T-helper 17 cell (primary cell): ENCODE measurements at regions not wholly inside any gene's neighbourhood (a gene's known extent, or its start where the extent isn't known, plus 50 kb on each side); places are given as distances from the start of the nearest gene placed in this dataset.
"Not testable (repeated sequence)": the region's sequence is repeated elsewhere in the genome, so short reads cannot be mapped to it uniquely, and the experiment has no call there.

Experiments
- ATAC-seq: fragments of 150-1000 bp; cut with Tn5 transposase; 2 replicates; pipeline ENCODE4 v1.10.0; 2021; ENCODE audit warnings: mild to moderate bottlenecking, moderate library complexity
- DNase-seq, 3 donors: peaks; one replicate each; pipeline versions ENCODE4 v3.0.0 to v3.0.0-alpha.2; 2020 to 2021
- H3K9me3 ChIP-seq: one replicate; pipeline ENCODE4 v1.7.0; 2013; ENCODE audit warnings: low read length, mild to moderate bottlenecking; ENCODE audit not compliant: control insufficient read depth, poor library complexity, severe bottlenecking
- H3K27ac Mint-ChIP-seq: one replicate; pipeline ENCODE4 v1.8.0; 2022; ENCODE audit warnings: mild to moderate bottlenecking, moderate library complexity, mixed read lengths
- H3K27me3 Mint-ChIP-seq: one replicate; pipeline ENCODE4 v1.8.0; 2022; ENCODE audit warnings: mixed read lengths
- H3K36me3 Mint-ChIP-seq: one replicate; pipeline ENCODE4 v1.8.0; 2022; ENCODE audit warnings: low read depth, mixed read lengths
- H3K4me1 Mint-ChIP-seq: one replicate; pipeline ENCODE4 v1.8.0; 2022; ENCODE audit warnings: mild to moderate bottlenecking, mixed read lengths
- H3K4me3 Mint-ChIP-seq: one replicate; pipeline ENCODE4 v1.8.0; 2022; ENCODE audit warnings: mild to moderate bottlenecking, moderate library complexity, mixed read lengths

GRCh38 chr1:64378826-64379225 lies 91.1 kb upstream of the CACHD1 start:
- H3K9me3 ChIP-seq = no peaks in the 10 kb centered on the region
- DNase-seq (no peak), ATAC-seq (no peak)
- Mint-ChIP-seq H3K36me3 (peaks cover 2% of the 10 kb centered on the region), H3K27ac (no peak overlapping the region), H3K4me3 (no peak overlapping the region), H3K27me3 (peaks cover 45% of the 10 kb centered on the region), H3K4me1 (no peaks in the 10 kb centered on the region)

DNA sequence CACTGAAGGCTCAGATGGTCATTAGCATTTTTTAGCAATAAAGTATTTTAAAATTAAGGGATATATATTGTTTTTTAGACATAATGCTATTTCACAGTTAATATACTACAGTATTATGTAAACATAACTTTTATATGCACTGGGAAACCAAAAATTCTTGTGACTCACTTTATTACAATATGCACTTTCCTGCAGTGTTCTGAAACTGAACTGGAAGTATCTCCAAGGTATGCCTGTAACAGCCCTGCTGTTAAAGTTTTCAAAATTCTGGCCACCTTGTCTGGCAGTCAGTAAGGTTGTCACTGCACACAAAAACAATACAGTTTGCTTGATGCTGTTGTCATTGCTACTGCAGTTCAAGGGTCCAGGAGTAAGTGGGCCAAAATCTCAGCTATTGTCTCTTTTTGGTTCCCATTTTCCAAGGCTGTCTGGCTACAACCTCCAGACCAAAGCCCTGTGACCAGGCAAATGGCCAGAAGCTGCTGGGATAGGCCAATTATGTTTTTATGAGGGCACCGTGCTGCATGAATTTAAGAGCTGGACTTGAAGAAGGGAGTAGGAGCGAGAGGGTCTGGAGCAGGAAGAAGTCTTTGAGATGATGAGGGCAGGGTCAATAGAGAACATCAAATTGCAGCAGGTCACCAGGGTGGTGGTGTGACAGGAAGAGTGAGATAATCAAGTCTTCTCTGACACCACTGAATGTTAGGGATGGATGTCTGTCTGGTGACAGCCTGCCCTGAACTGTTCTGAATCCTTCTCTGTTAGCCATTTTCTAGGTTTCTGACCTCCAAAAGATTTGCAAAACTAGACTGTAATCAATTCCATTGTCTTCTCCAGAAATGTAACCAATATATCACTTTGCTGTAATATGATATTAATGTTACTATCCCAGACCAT lies 82.3 kb upstream of the CACHD1 start:
- H3K9me3 ChIP-seq = no peaks in the 10 kb centered on the region
- Mint-ChIP-seq H3K4me3 (no peak overlapping the region), H3K4me1 (no peaks in the 10 kb centered on the region), H3K27me3 (peaks cover 21% of the 10 kb centered on the region), H3K36me3 (no peaks in the 10 kb centered on the region), H3K27ac (no peak overlapping the region)
- ATAC-seq = no peak
- no peak for DNase-seq

DNA sequence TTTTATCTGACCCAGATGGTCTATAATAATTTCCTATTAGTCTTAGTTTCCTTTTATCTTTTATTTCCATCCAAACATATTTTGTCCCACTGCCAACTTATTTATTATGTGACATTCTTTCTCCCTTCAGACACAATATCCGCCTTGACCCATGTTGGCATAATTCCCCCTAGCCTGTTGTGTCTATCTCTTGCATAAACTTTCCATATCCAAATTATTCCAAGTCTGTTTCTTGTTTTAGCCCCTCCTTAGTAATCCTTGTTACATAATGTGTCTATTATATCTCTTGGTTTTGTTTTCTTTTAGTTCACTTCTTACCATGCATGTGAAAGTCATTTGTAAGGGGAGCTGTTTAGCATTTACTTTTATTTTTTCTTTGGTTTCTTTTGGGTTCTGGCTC lies 81.6 kb upstream of the CACHD1 start:
- Mint-ChIP-seq H3K27me3 (peaks cover 18% of the 10 kb centered on the region), H3K27ac (no peak overlapping the region), H3K36me3 (no peaks in the 10 kb centered on the region), H3K4me1 (no peaks in the 10 kb centered on the region), H3K4me3 (no peak overlapping the region)
- H3K9me3 ChIP-seq = no peaks in the 10 kb centered on the region
- DNase-seq (no peak), ATAC-seq (no peak)

GRCh38 chr1:64392109-64392508 lies 77.8 kb upstream of the CACHD1 start:
- H3K27me3 Mint-ChIP-seq = peaks cover 33% of the 10 kb centered on the region
- no peak for ATAC-seq
- no peaks in the 10 kb centered on the region for H3K9me3 ChIP-seq
- no peak overlapping the region for H3K27ac Mint-ChIP-seq
- H3K4me3 Mint-ChIP-seq = no peak overlapping the region
- no peak for DNase-seq
- no peaks in the 10 kb centered on the region for H3K4me1 Mint-ChIP-seq
- H3K36me3 Mint-ChIP-seq = peaks cover 2% of the 10 kb centered on the region

- peaks cover 2% of the 10 kb centered on the region for H3K36me3 Mint-ChIP-seq
- no peak overlapping the region for H3K4me3 Mint-ChIP-seq
Measured at GRCh38 chr1:64393790-64394189, 76.1 kb upstream of the CACHD1 start.

GRCh38 chr1:64396817-64397216 lies 73.1 kb upstream of the CACHD1 start:
- ATAC-seq (no peak), DNase-seq (no peak)
- no peak overlapping the region for H3K4me3 Mint-ChIP-seq
- H3K4me1 Mint-ChIP-seq = no peaks in the 10 kb centered on the region
- H3K27ac Mint-ChIP-seq = no peak overlapping the region
- no peaks in the 10 kb centered on the region for H3K9me3 ChIP-seq
- peaks cover 2% of the 10 kb centered on the region for H3K36me3 Mint-ChIP-seq
- H3K27me3 Mint-ChIP-seq = peaks cover 29% of the 10 kb centered on the region

More at GRCh38 chr1:64393790-64394189, 76.1 kb upstream of the CACHD1 start:
- Mint-ChIP-seq H3K27me3 (peaks cover 23% of the 10 kb centered on the region), H3K27ac (no peak overlapping the region), H3K4me1 (no peaks in the 10 kb centered on the region)
- ATAC-seq = no peak
- H3K9me3 ChIP-seq = no peaks in the 10 kb centered on the region
- DNase-seq = no peak

DNA sequence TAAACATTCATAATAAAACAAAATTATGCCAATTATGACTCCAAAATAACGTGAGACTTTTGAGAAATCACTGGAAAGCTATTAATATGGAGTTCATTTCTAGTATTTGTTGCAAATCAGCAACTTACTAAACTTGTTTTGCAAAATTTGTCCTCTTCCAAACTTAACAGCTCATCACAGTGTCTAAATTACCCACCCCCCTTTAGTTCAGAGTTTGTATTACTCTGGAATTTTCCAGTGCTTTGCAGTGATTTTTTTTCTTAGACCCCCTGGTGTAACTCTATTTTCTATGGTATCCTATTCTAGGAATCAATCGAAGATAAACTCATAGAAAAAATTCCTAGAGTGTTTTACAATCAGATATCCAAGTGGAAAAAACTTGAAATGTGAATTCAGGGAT lies 72.4 kb upstream of the CACHD1 start:
- peaks cover 23% of the 10 kb centered on the region for H3K27me3 Mint-ChIP-seq
- DNase-seq (no peak), ATAC-seq (no peak)
- no peaks in the 10 kb centered on the region for H3K9me3 ChIP-seq
- no peak overlapping the region for H3K4me3 Mint-ChIP-seq
- peaks cover 2% of the 10 kb centered on the region for H3K36me3 Mint-ChIP-seq
- H3K27ac Mint-ChIP-seq = no peak overlapping the region
- H3K4me1 Mint-ChIP-seq = no peaks in the 10 kb centered on the region

- H3K36me3 Mint-ChIP-seq = no peaks in the 10 kb centered on the region
- H3K27ac Mint-ChIP-seq = no peak overlapping the region
- no peaks in the 10 kb centered on the region for H3K9me3 ChIP-seq
- DNase-seq (no peak), ATAC-seq (no peak)
- H3K4me1 Mint-ChIP-seq = no peaks in the 10 kb centered on the region
- peaks cover 18% of the 10 kb centered on the region for H3K27me3 Mint-ChIP-seq
- H3K4me3 Mint-ChIP-seq = no peak overlapping the region
Measured at GRCh38 chr1:64398936-64399335, 71.0 kb upstream of the CACHD1 start.

DNA sequence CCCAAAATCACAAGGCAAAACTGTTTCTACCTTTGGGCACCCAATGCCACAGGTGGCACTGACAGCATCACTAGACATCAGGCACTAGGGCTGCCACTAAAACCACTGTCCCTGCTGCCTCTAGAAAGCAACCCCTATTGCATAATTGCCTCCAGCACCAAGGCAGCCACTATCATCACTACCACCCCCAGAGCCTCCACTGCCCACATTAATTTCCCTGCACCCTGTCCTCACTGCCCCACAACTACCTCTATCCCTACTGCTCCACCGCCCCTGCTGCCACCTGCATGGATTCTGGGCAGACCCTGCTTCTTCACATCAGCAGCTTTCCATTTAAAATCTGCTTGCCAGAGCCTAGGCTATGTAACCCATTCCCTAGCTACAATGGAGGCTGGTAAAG lies 68.6 kb upstream of the CACHD1 start:
- H3K9me3 ChIP-seq = no peaks in the 10 kb centered on the region
- ATAC-seq (no peak), DNase-seq (no peak)
- Mint-ChIP-seq H3K36me3 (no peaks in the 10 kb centered on the region), H3K4me3 (no peak overlapping the region), H3K27ac (no peak overlapping the region), H3K4me1 (no peaks in the 10 kb centered on the region), H3K27me3 (peaks cover 8% of the 10 kb centered on the region)

- no peaks in the 10 kb centered on the region for H3K4me1 Mint-ChIP-seq
- ATAC-seq (no peak), DNase-seq (no peak)
- H3K27ac Mint-ChIP-seq = no peak overlapping the region
- peaks cover 8% of the 10 kb centered on the region for H3K27me3 Mint-ChIP-seq
- H3K4me3 Mint-ChIP-seq = no peak overlapping the region
- H3K36me3 Mint-ChIP-seq = no peaks in the 10 kb centered on the region
- H3K9me3 ChIP-seq = no peaks in the 10 kb centered on the region
Measured at GRCh38 chr1:64403331-64403730, 66.6 kb upstream of the CACHD1 start.

DNA sequence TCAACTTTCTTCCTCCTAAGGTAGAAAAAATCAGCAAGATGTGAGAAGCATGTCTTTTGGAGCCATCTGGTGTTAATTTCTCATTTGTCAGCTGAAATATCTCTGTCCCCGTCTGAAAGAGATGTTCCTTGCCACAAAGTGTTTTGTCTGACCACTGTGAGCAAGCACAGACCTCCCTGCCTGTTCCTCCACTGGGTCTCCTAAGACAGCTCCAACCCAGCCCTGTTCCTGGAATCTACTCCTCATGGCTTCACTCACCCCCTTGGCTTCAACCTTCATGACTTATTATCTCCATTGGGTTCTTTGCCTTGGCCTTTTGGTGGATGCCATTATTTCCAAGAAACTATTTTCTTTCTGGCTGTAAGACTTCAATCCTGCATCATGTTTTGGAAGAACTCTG lies 65.7 kb upstream of the CACHD1 start:
- Mint-ChIP-seq H3K27me3 (peaks cover 2% of the 10 kb centered on the region), H3K4me3 (no peak overlapping the region), H3K36me3 (no peaks in the 10 kb centered on the region), H3K27ac (no peak overlapping the region), H3K4me1 (no peaks in the 10 kb centered on the region)
- no peak for ATAC-seq
- no peak for DNase-seq
- no peaks in the 10 kb centered on the region for H3K9me3 ChIP-seq

- Mint-ChIP-seq H3K4me3 (no peak overlapping the region), H3K4me1 (no peaks in the 10 kb centered on the region), H3K36me3 (no peaks in the 10 kb centered on the region), H3K27ac (no peak overlapping the region), H3K27me3 (peaks cover 4% of the 10 kb centered on the region)
- ATAC-seq (no peak), DNase-seq (no peak)
- no peaks in the 10 kb centered on the region for H3K9me3 ChIP-seq
Measured at GRCh38 chr1:64405833-64406232, 64.1 kb upstream of the CACHD1 start.

DNA sequence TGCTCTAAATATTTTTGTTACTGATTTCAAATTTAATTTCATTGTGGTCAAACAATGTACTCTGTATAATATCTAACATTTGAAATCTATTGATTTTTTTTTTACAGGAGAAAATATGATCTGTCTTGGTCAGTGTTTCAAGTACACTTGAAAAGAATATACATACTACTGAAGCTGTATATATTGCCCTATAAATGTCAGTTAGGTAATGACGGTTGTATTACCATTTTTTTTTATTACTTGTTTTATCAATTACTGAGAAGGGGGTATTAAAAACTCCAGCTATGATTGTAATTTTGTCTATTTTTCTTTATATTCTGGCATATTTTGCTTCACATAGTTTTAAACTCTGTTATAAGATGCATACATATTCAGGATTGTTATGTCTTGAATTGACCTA lies 59.7 kb upstream of the CACHD1 start:
- H3K27me3 Mint-ChIP-seq = peaks cover 7% of the 10 kb centered on the region
- no peaks in the 10 kb centered on the region for H3K36me3 Mint-ChIP-seq
- H3K9me3 ChIP-seq = no peaks in the 10 kb centered on the region
- DNase-seq (no peak), ATAC-seq (no peak)
- H3K4me1 Mint-ChIP-seq = no peaks in the 10 kb centered on the region
- no peak overlapping the region for H3K4me3 Mint-ChIP-seq
- no peak overlapping the region for H3K27ac Mint-ChIP-seq

- not testable (repeated sequence) for H3K9me3 ChIP-seq, H3K27ac Mint-ChIP-seq, ATAC-seq, H3K4me3 Mint-ChIP-seq, H3K36me3 Mint-ChIP-seq, H3K27me3 Mint-ChIP-seq, H3K4me1 Mint-ChIP-seq, DNase-seq
Measured at GRCh38 chr1:64414855-64415546, 54.9 kb upstream of the CACHD1 start.
